ENCODE measurements at regions not wholly inside any gene's neighbourhood (a gene's known extent, or its start where the extent isn't known, plus 50 kb on each side); places are given as distances from the start of the nearest gene placed in this dataset.

- Mint-ChIP-seq H3K27ac (ENCODE audit: unreplicated experiment) (no peak overlapping the region), H3K36me3 (ENCODE audit: low read depth, unreplicated experiment) (no peaks in the 10 kb centered on the region), H3K4me3 (ENCODE audit: unreplicated experiment) (no peak overlapping the region), H3K9me3 (ENCODE audit: unreplicated experiment) (peaks cover 3% of the 10 kb centered on the region), H3K4me1 (ENCODE audit: low read depth, unreplicated experiment) (no peaks in the 10 kb centered on the region), H3K27me3 (ENCODE audit: low read depth, unreplicated experiment) (no peaks in the 10 kb centered on the region)
- Histone ChIP-seq H3K27ac (ENCODE audit: low read depth, low read length) (no peak overlapping the region), H3K4me2 (ENCODE audit: low read length) (no peak overlapping the region), H2AFZ (ENCODE audit: low read depth, low read length) (no peak overlapping the region), H3K9ac (ENCODE audit: low read length) (no peak overlapping the region), H3K79me2 (ENCODE audit: insufficient read depth, low read length) (no peaks in the 10 kb centered on the region), H3K4me1 (ENCODE audit: insufficient read depth, low read length) (no peaks in the 10 kb centered on the region), H3K9me3 (ENCODE audit: insufficient read depth, low read depth, low read length) (peaks cover 2% of the 10 kb centered on the region), H4K20me1 (ENCODE audit: insufficient read depth, low read length) (no peaks in the 10 kb centered on the region), H3K27me3 (ENCODE audit: insufficient read depth, low read length) (no peaks in the 10 kb centered on the region), H3K36me3 (ENCODE audit: insufficient read depth, low read length) (no peaks in the 10 kb centered on the region), H3K4me3 (ENCODE audit: insufficient read depth, low read depth, low read length) (no peak overlapping the region)
- TF ChIP-seq EZH2 (IDR thresholded peaks at IDR 0.05; ENCODE audit: insufficient read depth, low read length) (no peak), CTCF (IDR thresholded peaks at IDR 0.05; ENCODE audit: insufficient read depth, low read depth, low read length) (no peak)
- FAIRE-seq (no peak), DNase-seq (ENCODE audit: low read depth) (no peak)
Measured at GRCh38 chr13:22121146-22121739, 450.4 kb downstream of the FGF9 start.

GRCh38 chr13:22126433-22127021 lies 455.7 kb downstream of the FGF9 start:
- Histone ChIP-seq H3K79me2 (ENCODE audit: insufficient read depth, low read length) (no peaks in the 10 kb centered on the region), H3K4me1 (ENCODE audit: insufficient read depth, low read length) (no peaks in the 10 kb centered on the region), H3K4me3 (ENCODE audit: insufficient read depth, low read depth, low read length) (no peak overlapping the region), H3K27me3 (ENCODE audit: insufficient read depth, low read length) (no peaks in the 10 kb centered on the region), H3K4me2 (ENCODE audit: low read length) (no peak overlapping the region), H3K36me3 (ENCODE audit: insufficient read depth, low read length) (no peaks in the 10 kb centered on the region), H4K20me1 (ENCODE audit: insufficient read depth, low read length) (no peaks in the 10 kb centered on the region), H3K9ac (ENCODE audit: low read length) (no peak overlapping the region), H3K27ac (ENCODE audit: low read depth, low read length) (no peak overlapping the region), H3K9me3 (ENCODE audit: insufficient read depth, low read depth, low read length) (peaks cover 2% of the 10 kb centered on the region), H2AFZ (ENCODE audit: low read depth, low read length) (no peak overlapping the region)
- H3K27ac Mint-ChIP-seq (ENCODE audit: unreplicated experiment), result no peak overlapping the region
- no peaks in the 10 kb centered on the region for H3K27me3 Mint-ChIP-seq (ENCODE audit: low read depth, unreplicated experiment)
- FAIRE-seq, result no peak
- no peaks in the 10 kb centered on the region for H3K36me3 Mint-ChIP-seq (ENCODE audit: low read depth, unreplicated experiment)
- TF ChIP-seq EZH2 (IDR thresholded peaks at IDR 0.05; ENCODE audit: insufficient read depth, low read length), result no peak
- TF ChIP-seq CTCF (IDR thresholded peaks at IDR 0.05; ENCODE audit: insufficient read depth, low read depth, low read length), result no peak
- peaks cover 3% of the 10 kb centered on the region for H3K9me3 Mint-ChIP-seq (ENCODE audit: unreplicated experiment)
- no peaks in the 10 kb centered on the region for H3K4me1 Mint-ChIP-seq (ENCODE audit: low read depth, unreplicated experiment)
- no peak overlapping the region for H3K4me3 Mint-ChIP-seq (ENCODE audit: unreplicated experiment)
- DNase-seq (ENCODE audit: low read depth), result no peak
